CD14-positive monocyte (primary cell): ENCODE measurements at regions not wholly inside any gene's neighbourhood (a gene's known extent, or its start where the extent isn't known, plus 50 kb on each side); places are given as distances from the start of the nearest gene placed in this dataset.

ENCODE experiments used
- DNase-seq, 3 donors: peaks; one replicate each; pipeline ENCODE4 v3.0.0-alpha.2; 2011 to 2022
- H2AFZ ChIP-seq: 2 replicates; pipeline ENCODE4 v1.6.0; 2012; ENCODE audit warnings: mild to moderate bottlenecking, low read depth, low read length, inconsistent platforms; ENCODE audit not compliant: insufficient read depth, poor library complexity, severe bottlenecking
- H3K27ac ChIP-seq, 2 donors: 1 replicate in 1 of 2; 2 replicates in 1 of 2; pipeline ENCODE4 v1.5.1; 2012 to 2013; ENCODE audit warnings: low read length in 2 of 2, control low read depth in 1 of 2, inconsistent platforms in 1 of 2, low read depth in 1 of 2, mild to moderate bottlenecking in 1 of 2
- H3K27me3 ChIP-seq, 2 donors: one replicate each; pipeline versions ENCODE4 v1.6.0 to v1.6.1; 2011 to 2013; ENCODE audit warnings: low read length in 2 of 2; ENCODE audit not compliant: control insufficient read depth in 2 of 2, insufficient read depth in 2 of 2
- H3K36me3 ChIP-seq, 2 donors: replicated peaks in 1 of 2; 1 replicate in 1 of 2; 2 replicates in 1 of 2; pipeline versions ENCODE4 v1.5.1 to v1.6.1; 2012 to 2013; ENCODE audit warnings: low read length in 2 of 2, control low read depth in 1 of 2, inconsistent platforms in 1 of 2, mild to moderate bottlenecking in 1 of 2; ENCODE audit not compliant: insufficient read depth in 2 of 2, control insufficient read depth in 1 of 2
- H3K4me1 ChIP-seq, 2 donors: 1 replicate in 1 of 2; 2 replicates in 1 of 2; pipeline versions ENCODE4 v1.5.1 to v1.6.1; 2012 to 2013; ENCODE audit warnings: low read length in 2 of 2, control low read depth in 1 of 2, inconsistent platforms in 1 of 2, mild to moderate bottlenecking in 1 of 2, moderate library complexity in 1 of 2; ENCODE audit not compliant: insufficient read depth in 2 of 2, control insufficient read depth in 1 of 2
- H3K4me2 ChIP-seq: replicated peaks from 2 replicates; pipeline ENCODE3; 2012; ENCODE audit warnings: low read length, moderate library complexity, mild to moderate bottlenecking; ENCODE audit not compliant: poor library complexity, severe bottlenecking; ENCODE audit errors: extremely low read depth
- H3K4me3 ChIP-seq, 3 experiments: fragments of 200-600 bp in 1 of 3; sonication (generic) in 1 of 3; replicated peaks in 1 of 3; 1 replicate in 2 of 3; 2 replicates in 1 of 3; pipeline ENCODE4 v1.5.1; 2011 to 2013; ENCODE audit warnings: low read length in 3 of 3, mild to moderate bottlenecking in 3 of 3, control low read depth in 2 of 3, low read depth in 2 of 3, inconsistent platforms in 1 of 3, moderate library complexity in 1 of 3
- H3K79me2 ChIP-seq: 2 replicates; pipeline ENCODE4 v1.6.0; 2012; ENCODE audit warnings: mild to moderate bottlenecking, control low read depth, inconsistent platforms, low read length, moderate library complexity; ENCODE audit not compliant: insufficient read depth
- H3K9ac ChIP-seq: 2 replicates; pipeline ENCODE4 v1.6.0; 2017; ENCODE audit warnings: low read length, mild to moderate bottlenecking; ENCODE audit not compliant: insufficient read depth, poor library complexity, severe bottlenecking
- H3K9me3 ChIP-seq, 2 donors: replicated peaks in 1 of 2; 1 replicate in 1 of 2; 2 replicates in 1 of 2; pipeline versions ENCODE4 v1.5.1 to v1.6.1; 2012 to 2013; ENCODE audit warnings: low read length in 2 of 2, control low read depth in 1 of 2; ENCODE audit not compliant: control insufficient read depth in 1 of 2, insufficient read depth in 1 of 2
- H4K20me1 ChIP-seq: 2 replicates; pipeline ENCODE4 v1.6.0; 2012; ENCODE audit warnings: mild to moderate bottlenecking, low read length, control low read depth, moderate library complexity; ENCODE audit not compliant: insufficient read depth
- H3K27ac Mint-ChIP-seq, 7 donors: one replicate each; pipeline ENCODE4 v1.8.0; 2020; ENCODE audit warnings: mild to moderate bottlenecking in 7 of 7, mixed read lengths in 7 of 7, moderate library complexity in 6 of 7, inconsistent platforms in 2 of 7
- H3K27me3 Mint-ChIP-seq, 3 donors: one replicate each; pipeline ENCODE4 v1.8.0; 2021 to 2022; ENCODE audit warnings: low read depth in 3 of 3, mild to moderate bottlenecking in 3 of 3, mixed read lengths in 3 of 3, moderate library complexity in 3 of 3, inconsistent platforms in 1 of 3
- H3K36me3 Mint-ChIP-seq, 2 donors: one replicate each; pipeline ENCODE4 v1.8.0; 2020; ENCODE audit warnings: mixed read lengths in 2 of 2, inconsistent platforms in 1 of 2, mild to moderate bottlenecking in 1 of 2
- H3K4me1 Mint-ChIP-seq: one replicate; pipeline ENCODE4 v1.8.0; 2020; ENCODE audit warnings: mild to moderate bottlenecking, mixed read lengths
- H3K4me3 Mint-ChIP-seq, 2 donors: one replicate each; pipeline ENCODE4 v1.8.0; 2020; ENCODE audit warnings: mild to moderate bottlenecking in 2 of 2, mixed read lengths in 2 of 2, moderate library complexity in 1 of 2
- H3K9me3 Mint-ChIP-seq, 7 donors: one replicate each; pipeline ENCODE4 v1.8.0; 2020 to 2022; ENCODE audit warnings: mixed read lengths in 7 of 7, mild to moderate bottlenecking in 6 of 7, moderate library complexity in 6 of 7, inconsistent platforms in 2 of 7
- CTCF ChIP-seq: fragments of 200-600 bp; IDR thresholded peaks from one replicate; pipeline ENCODE4 v1.8.0; 2022; ENCODE audit warnings: antibody characterized with exemption, mild to moderate bottlenecking
- WGBS: methylation state at CpG from one replicate; pipeline ENCODE4 v1.1.5; 2013; ENCODE audit warnings: missing lambda C conversion rate; ENCODE audit not compliant: insufficient coverage; 5-methylcytosine and 5-hydroxymethylcytosine counted together
- intact Hi-C, 2 donors: fragments of 100-400 bp; cut with micrococcal nuclease; formaldehyde crosslinking; loops; one replicate each; pipeline versions ENCODE4 v1.15.0 to v1.15.1; 2023

- Histone ChIP-seq H3K4me2 (no peak overlapping the region), H3K4me1 (no peaks in the 10 kb centered on the region), H3K27ac (no peak overlapping the region), H3K9me3 (peaks cover 20 to 21% of the 10 kb centered on the region in 2 donors), H3K36me3 (no peaks in the 10 kb centered on the region), H2AFZ (no peak overlapping the region), H3K9ac (no peak overlapping the region), H3K27me3 (no peaks in the 10 kb centered on the region), H3K79me2 (no peaks in the 10 kb centered on the region), H4K20me1 (no peaks in the 10 kb centered on the region), H3K4me3 (no peak overlapping the region)
- TF ChIP-seq CTCF, result no peak
- peaks cover 0 to 13% (median 4%) of the 10 kb centered on the region in 7 donors for H3K9me3 Mint-ChIP-seq
- no peak overlapping the region for H3K27ac Mint-ChIP-seq
- intact Hi-C loops, result no loop called here
- no CpG with 5 or more reads among the region's 2 CpGs for WGBS
- no peak for DNase-seq
- H3K27me3 Mint-ChIP-seq, result peaks cover 0 to 2% (median 0%) of the 10 kb centered on the region in 3 donors
- H3K4me3 Mint-ChIP-seq, result no peak overlapping the region
- no peaks in the 10 kb centered on the region for H3K4me1 Mint-ChIP-seq
- no peaks in the 10 kb centered on the region for H3K36me3 Mint-ChIP-seq
Measured at GRCh38 chr13:104389691-104390090, 1323.5 kb upstream of the SLC10A2 start.

GRCh38 chr13:104387510-104387909 is 1321.3 kb upstream of the SLC10A2 start:
- 100% methylated on average over 1 of the region's 3 CpGs for WGBS
- no peak overlapping the region for H2AFZ ChIP-seq
- intact Hi-C loops, result no loop called here
- Mint-ChIP-seq H3K4me3 (no peak overlapping the region), H3K4me1 (no peaks in the 10 kb centered on the region), H3K27me3 (peaks cover 0 to 2% (median 0%) of the 10 kb centered on the region in 3 donors), H3K9me3 (peaks cover 0 to 11% (median 4%) of the 10 kb centered on the region in 7 donors), H3K27ac (no peak overlapping the region), H3K36me3 (no peaks in the 10 kb centered on the region)
- no peaks in the 10 kb centered on the region for H3K36me3 ChIP-seq
- no peaks in the 10 kb centered on the region for H3K79me2 ChIP-seq
- peaks cover 16 to 17% of the 10 kb centered on the region in 2 donors for H3K9me3 ChIP-seq
- H3K4me3 ChIP-seq, result no peak overlapping the region
- no peaks in the 10 kb centered on the region for H4K20me1 ChIP-seq
- DNase-seq, result no peak
- H3K27ac ChIP-seq, result no peak overlapping the region
- no peaks in the 10 kb centered on the region for H3K27me3 ChIP-seq
- H3K4me1 ChIP-seq, result no peaks in the 10 kb centered on the region
- TF ChIP-seq CTCF, result no peak
- no peak overlapping the region for H3K4me2 ChIP-seq
- H3K9ac ChIP-seq, result no peak overlapping the region
